ENCODE measurements at regions not wholly inside any gene's neighbourhood (a gene's known extent, or its start where the extent isn't known, plus 50 kb on each side); places are given as distances from the start of the nearest gene placed in this dataset.

GRCh38 chr13:69213396-69213795 is 894.2 kb upstream of the ATXN8OS start:
- TF ChIP-seq POLR2AphosphoS5 (IDR thresholded peaks at IDR 0.05; ENCODE audit: low read depth, low read length) (no peak), CTCF (IDR thresholded peaks at IDR 0.05) (no peak), REST (IDR thresholded peaks at IDR 0.05; ENCODE audit: insufficient read depth in 1 of 2, low read depth in 2 of 2, low read length in 1 of 2) (no peak), TCF7L2 (IDR thresholded peaks at IDR 0.05; ENCODE audit: low read depth, low read length) (no peak), SIN3A (IDR thresholded peaks at IDR 0.05; ENCODE audit: borderline replicate concordance, insufficient read depth, low read depth, low read length) (no peak)
